Dendritic cell treated with granulocyte-macrophage colony-stimulating factor and Interleukin-4, amounts not matched to agents 40 ng/mL and 50 ng/mL, for 4 days (primary cell): ENCODE measurements at regions not wholly inside any gene's neighbourhood (a gene's known extent, or its start where the extent isn't known, plus 50 kb on each side); places are given as distances from the start of the nearest gene placed in this dataset.

Source experiments
- H3K27ac Mint-ChIP-seq: one replicate; pipeline ENCODE4 v1.8.0; 2022; ENCODE audit warnings: mild to moderate bottlenecking, mixed read lengths
- H3K27me3 Mint-ChIP-seq: one replicate; pipeline ENCODE4 v1.8.0; 2022; ENCODE audit warnings: mild to moderate bottlenecking, mixed read lengths
- H3K36me3 Mint-ChIP-seq: one replicate; pipeline ENCODE4 v1.8.0; 2022; ENCODE audit warnings: low read depth, mixed read lengths
- H3K4me1 Mint-ChIP-seq: one replicate; pipeline ENCODE4 v1.8.0; 2022; ENCODE audit warnings: low read depth, mixed read lengths
- H3K4me3 Mint-ChIP-seq: one replicate; pipeline ENCODE4 v1.8.0; 2022; ENCODE audit warnings: mild to moderate bottlenecking, moderate library complexity, mixed read lengths
- H3K9me3 Mint-ChIP-seq: one replicate; pipeline ENCODE4 v1.8.0; 2022; ENCODE audit warnings: mixed read lengths
- intact Hi-C: fragments of 100-400 bp; cut with micrococcal nuclease; formaldehyde crosslinking; loops from one replicate; pipeline ENCODE4 v1.15.0; 2022

DNA sequence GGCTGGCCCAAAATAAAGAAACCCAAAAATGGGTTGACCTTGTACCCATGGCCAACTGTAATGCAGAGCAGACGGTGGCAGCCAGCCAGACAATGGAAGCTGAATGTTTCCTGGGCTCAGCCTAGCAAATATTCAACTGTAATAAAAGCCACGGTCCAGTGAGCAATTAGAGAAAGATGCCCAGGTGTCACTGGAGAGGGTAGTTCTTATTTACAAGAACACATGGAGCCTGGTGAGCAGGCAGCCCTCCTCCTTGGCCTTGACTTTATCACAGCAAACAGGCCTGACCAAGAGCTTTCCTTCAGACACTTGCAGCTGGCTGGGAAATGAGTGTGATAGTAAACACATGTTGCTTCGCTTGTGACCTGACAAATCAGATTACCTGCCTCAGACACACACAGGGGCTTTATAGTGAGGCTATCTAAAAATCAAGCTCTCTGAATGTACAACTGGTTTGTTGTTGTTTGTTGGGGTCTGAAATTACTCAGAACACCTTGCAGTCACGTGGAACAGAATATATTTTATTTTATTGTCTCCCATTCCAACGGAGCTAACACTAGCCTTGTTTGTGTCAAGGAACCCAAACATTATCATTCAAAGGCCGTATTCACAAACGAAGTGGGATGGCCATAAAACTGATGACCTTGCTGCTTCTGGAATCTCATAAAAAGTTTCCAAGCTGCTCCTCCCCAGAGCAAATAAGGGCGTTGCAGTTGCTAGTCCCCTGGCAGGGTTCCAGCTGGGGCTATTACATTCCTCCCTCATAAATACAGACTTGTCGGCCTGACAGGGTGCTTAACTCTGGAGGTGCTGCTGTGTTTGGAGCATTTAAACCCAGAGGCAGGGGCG lies 161.1 kb downstream of the BBOX1 start:
- Mint-ChIP-seq H3K27ac (no peak overlapping the region), H3K4me1 (no peaks in the 10 kb centered on the region), H3K36me3 (no peaks in the 10 kb centered on the region), H3K9me3 (no peaks in the 10 kb centered on the region), H3K4me3 (no peak overlapping the region), H3K27me3 (peaks cover 1% of the 10 kb centered on the region)
- intact Hi-C loops = no loop called here

DNA sequence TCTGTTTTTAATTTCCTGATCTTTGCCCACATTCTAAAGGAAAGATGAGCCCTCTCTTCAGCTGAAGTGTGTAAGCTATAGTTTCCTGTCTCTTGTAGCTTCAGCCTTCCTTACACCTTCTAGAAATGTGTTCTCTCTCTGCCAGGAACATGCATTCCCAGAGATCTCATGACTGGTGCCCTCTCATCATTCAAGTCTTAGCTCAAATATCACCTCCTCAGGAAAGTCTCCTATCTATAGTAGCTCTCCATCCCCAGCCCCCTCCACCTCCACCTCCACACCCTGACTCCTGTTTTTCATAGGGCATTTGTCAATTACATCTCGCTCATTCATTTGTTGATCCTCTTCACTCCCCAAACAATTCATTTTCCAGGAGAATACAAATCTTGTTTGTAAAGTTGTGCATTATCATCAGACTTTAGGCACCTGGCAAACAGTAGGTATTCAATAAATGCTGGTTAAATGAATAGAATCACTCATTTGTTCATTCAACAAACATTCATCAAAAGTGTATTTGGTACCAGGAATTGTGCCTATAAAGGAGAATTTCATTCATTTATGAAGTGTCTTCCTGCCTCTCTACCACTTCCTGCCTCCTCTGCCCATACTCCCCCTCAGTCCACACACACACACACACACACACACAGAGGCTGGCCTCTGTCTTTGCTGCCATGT lies 160.3 kb downstream of the BBOX1 start:
- Mint-ChIP-seq H3K27me3 (peaks cover 1% of the 10 kb centered on the region), H3K4me1 (no peaks in the 10 kb centered on the region), H3K9me3 (no peaks in the 10 kb centered on the region), H3K4me3 (no peak overlapping the region), H3K27ac (no peak overlapping the region), H3K36me3 (no peaks in the 10 kb centered on the region)
- intact Hi-C loops = no loop called here

DNA sequence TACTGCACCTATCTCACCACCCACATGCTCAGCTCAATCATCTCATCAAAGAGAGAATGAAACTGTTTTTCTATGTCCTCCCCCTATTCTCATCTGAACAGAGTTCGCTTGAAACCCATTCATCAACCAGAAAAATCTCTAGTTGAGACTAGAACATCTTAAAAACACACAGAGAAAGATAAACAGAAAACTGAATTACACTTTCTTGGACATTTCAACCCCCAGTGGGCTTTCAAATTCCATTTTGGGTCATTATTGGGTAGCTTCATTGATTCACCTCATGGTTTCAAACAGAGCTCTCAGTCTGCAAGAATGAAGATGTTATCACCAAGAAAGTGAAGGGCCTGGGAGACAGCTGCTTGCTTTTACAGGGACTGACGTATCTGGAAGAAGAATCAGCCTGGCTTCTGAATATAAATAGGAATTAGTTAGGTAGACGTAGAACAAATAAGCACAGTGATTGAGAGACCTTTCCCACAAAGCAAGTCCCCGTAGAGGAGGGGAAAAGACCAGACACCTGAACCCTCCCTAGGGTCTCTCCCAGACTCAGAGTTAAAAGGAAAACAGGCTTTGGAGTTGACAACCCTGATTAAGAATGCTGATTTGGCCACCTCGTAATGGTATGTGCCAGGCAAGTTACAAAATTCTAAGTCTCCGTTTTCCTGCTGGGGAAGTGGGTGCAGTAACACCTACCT lies 155.7 kb downstream of the BBOX1 start:
- intact Hi-C loops = no loop called here
- H3K27ac Mint-ChIP-seq = no peak overlapping the region
- no peak overlapping the region for H3K4me3 Mint-ChIP-seq
- no peaks in the 10 kb centered on the region for H3K9me3 Mint-ChIP-seq
- no peaks in the 10 kb centered on the region for H3K4me1 Mint-ChIP-seq
- no peaks in the 10 kb centered on the region for H3K36me3 Mint-ChIP-seq
- peaks cover 4% of the 10 kb centered on the region for H3K27me3 Mint-ChIP-seq

DNA sequence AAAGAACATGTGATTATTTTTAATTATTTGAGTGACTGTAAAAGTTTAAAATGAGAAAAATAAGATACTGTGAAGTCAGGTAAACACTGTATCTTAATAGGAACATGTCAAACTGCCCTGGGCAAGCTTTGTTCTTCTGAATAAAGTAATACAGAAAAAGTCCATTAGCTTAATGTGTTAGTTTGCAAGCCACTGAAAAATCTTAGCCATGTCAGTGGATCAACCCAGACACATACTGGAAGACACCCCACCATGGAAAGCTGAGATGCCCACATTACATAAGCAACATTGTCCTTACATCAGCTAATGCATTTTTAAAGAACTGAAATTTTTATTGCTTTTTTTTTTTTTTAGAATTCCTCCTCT lies 155.2 kb downstream of the BBOX1 start:
- H3K27me3 Mint-ChIP-seq = peaks cover 3% of the 10 kb centered on the region
- no peaks in the 10 kb centered on the region for H3K9me3 Mint-ChIP-seq
- intact Hi-C loops = no loop called here
- H3K4me3 Mint-ChIP-seq = no peak overlapping the region
- H3K36me3 Mint-ChIP-seq = no peaks in the 10 kb centered on the region
- no peak overlapping the region for H3K27ac Mint-ChIP-seq
- H3K4me1 Mint-ChIP-seq = no peaks in the 10 kb centered on the region

DNA sequence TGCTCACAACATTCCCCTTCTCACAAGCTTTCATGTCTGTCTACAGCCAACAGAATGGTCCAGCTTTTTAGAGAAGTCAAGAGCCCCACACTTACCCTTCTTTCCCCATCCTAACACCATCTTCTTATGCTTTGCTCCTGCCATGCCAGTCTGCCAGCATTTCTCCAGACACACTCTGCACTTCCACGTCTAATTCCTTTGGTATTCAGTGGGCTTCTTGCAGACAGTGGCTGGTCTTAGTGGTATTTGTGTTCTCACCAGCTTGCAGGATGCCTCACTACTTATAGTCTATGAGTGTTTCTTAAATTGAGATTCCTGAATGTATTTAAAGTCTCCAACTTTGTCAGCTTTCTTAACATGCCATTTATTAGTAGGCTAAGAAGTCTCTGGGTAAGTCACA lies 154.4 kb downstream of the BBOX1 start:
- Mint-ChIP-seq H3K9me3 (no peaks in the 10 kb centered on the region), H3K4me3 (no peak overlapping the region), H3K27me3 (peaks cover 3% of the 10 kb centered on the region), H3K27ac (no peak overlapping the region), H3K36me3 (no peaks in the 10 kb centered on the region), H3K4me1 (no peaks in the 10 kb centered on the region)
- intact Hi-C loops = no loop called here

DNA sequence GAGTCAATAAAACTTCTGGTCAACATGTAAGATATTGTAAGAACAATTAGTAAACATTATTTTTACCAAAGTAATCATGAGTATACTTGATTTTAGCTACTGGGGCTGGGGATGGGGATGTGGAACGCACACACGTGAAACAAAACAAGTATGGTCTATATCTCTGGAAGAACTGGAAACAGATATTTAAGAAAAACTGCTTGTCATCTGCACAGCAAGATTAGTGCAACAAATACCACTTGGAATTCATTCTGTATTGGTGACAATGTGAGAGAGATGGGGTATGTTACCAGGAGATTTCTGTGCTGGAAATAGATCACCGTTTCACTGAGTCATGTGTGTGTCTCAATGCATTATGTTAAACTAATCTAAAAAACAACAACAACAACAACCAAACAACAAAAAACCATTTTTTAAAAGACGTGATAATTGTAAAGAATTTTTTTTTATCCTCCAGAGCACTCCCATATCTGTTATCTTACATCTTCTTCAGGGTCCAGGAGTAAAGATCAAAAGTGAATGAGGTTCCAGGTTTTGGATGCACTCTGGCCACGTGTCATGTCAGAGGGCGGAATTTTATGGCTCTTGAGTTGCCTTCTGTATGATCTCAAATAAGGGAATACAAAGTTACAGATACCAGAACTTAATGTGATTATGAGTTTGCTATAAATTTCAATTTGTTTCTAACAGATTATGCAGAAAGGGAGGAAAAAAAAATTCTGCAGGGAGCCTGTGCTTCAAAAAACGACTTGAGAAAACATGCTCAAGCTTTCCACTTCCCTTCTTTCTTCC lies 153.0 kb downstream of the BBOX1 start:
- Mint-ChIP-seq H3K36me3 (no peaks in the 10 kb centered on the region), H3K4me3 (no peak overlapping the region), H3K9me3 (no peaks in the 10 kb centered on the region), H3K27me3 (peaks cover 3% of the 10 kb centered on the region), H3K4me1 (no peaks in the 10 kb centered on the region), H3K27ac (no peak overlapping the region)
- intact Hi-C loops = no loop called here

DNA sequence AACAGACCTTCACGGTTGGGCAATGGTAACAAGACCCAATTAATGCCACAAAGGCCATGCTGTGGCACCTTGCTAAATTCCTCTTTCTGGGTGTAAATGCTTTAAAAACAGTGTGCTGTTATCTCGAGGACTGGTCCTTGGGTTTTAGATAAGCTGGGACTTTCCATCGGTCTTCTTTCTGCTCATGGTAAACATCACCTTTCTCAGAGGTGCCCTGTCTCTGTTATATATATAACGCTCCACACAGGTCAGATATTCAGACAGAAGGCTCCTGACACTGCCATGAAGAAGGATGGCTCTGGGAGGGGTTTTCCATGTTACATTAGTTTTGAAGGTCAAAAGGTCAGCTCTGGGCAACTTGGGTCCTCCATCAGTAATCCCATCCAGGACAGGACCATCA lies 151.6 kb downstream of the BBOX1 start:
- no peak overlapping the region for H3K27ac Mint-ChIP-seq
- no peaks in the 10 kb centered on the region for H3K36me3 Mint-ChIP-seq
- H3K4me3 Mint-ChIP-seq = no peak overlapping the region
- H3K9me3 Mint-ChIP-seq = no peaks in the 10 kb centered on the region
- H3K4me1 Mint-ChIP-seq = no peaks in the 10 kb centered on the region
- H3K27me3 Mint-ChIP-seq = peaks cover 8% of the 10 kb centered on the region
- intact Hi-C loops = no loop called here

DNA sequence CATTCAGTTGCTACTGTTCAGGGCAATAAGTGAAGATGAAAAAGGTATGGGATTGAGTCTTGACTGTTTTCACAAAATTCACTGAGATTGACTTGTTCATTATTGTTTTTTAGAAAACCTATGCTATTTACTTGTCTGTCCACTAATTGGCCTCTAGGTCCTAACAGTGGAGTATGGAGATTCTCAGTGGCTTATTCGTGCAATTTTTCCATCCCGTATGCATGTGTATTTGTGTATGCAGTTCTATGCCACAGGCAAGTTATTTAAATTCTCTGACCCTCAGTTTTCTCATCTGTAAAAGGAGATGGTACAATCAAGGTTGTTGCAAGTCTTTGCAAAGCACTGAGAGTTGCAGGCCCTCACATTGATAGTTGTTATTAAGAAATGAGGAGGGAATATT lies 151.0 kb downstream of the BBOX1 start:
- intact Hi-C loops = no loop called here
- H3K4me3 Mint-ChIP-seq = no peak overlapping the region
- H3K4me1 Mint-ChIP-seq = no peaks in the 10 kb centered on the region
- H3K9me3 Mint-ChIP-seq = no peaks in the 10 kb centered on the region
- no peak overlapping the region for H3K27ac Mint-ChIP-seq
- H3K36me3 Mint-ChIP-seq = no peaks in the 10 kb centered on the region
- peaks cover 8% of the 10 kb centered on the region for H3K27me3 Mint-ChIP-seq

DNA sequence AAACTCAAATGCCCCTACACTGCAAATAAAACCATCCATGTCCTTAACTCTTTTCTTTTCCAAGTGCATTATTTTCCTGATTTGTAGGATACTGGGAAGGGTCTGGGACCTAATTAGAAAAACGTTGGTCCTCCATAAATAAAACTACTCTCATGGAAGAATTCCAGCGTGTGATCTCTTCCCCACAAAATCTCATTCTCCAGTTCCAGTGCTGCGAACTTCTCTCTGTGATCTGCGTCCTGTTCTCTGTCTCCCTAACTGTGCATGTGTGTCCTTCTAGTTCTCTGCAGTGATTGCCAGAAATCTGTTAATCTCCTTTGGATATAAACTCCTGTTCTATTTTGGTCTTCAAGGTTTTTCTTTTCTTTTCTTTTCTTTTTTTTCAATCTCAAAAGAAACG lies 148.1 kb downstream of the BBOX1 start:
- intact Hi-C loops = no loop called here
- no peak overlapping the region for H3K27ac Mint-ChIP-seq
- no peaks in the 10 kb centered on the region for H3K36me3 Mint-ChIP-seq
- H3K4me1 Mint-ChIP-seq = no peaks in the 10 kb centered on the region
- no peaks in the 10 kb centered on the region for H3K9me3 Mint-ChIP-seq
- no peak overlapping the region for H3K4me3 Mint-ChIP-seq
- H3K27me3 Mint-ChIP-seq = peaks cover 5% of the 10 kb centered on the region

DNA sequence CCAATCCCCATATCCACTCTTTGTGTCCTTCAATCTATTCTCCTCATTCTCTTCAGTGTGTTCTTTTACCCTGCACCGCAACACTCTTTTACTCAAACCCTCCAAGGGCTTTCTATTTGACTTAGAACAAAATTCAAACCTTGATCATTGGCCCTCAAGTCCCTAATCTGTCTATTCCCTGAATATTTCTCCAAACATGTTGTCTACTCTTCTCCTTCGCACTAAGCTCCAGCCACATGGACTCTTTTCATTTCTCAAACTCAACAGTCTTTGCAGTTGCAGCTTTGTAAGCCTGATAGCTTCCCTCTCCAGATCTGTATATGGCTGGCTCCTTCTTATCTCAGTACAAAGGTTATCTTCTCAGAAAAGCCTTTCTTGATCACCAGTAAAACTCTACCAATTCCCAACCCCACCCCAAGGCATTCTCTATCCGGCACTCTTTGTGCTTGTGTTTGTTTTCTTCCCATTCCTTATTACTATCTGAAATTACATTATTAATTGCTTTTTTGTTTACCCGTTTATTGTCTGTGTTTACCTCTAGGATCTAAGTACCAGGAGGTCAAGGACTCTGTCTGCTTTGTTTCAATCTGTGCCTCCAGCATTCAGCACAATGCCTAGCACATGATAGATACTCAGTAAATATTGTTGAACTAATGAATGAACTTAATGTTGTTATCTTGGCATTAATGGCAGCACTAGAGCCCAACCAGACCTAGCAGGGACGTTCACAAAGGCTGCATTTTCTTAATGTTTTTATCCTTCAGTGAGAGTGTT lies 147.4 kb downstream of the BBOX1 start:
- H3K27me3 Mint-ChIP-seq = peaks cover 5% of the 10 kb centered on the region
- no peaks in the 10 kb centered on the region for H3K9me3 Mint-ChIP-seq
- intact Hi-C loops = no loop called here
- no peak overlapping the region for H3K27ac Mint-ChIP-seq
- no peaks in the 10 kb centered on the region for H3K36me3 Mint-ChIP-seq
- H3K4me3 Mint-ChIP-seq = no peak overlapping the region
- H3K4me1 Mint-ChIP-seq = no peaks in the 10 kb centered on the region

DNA sequence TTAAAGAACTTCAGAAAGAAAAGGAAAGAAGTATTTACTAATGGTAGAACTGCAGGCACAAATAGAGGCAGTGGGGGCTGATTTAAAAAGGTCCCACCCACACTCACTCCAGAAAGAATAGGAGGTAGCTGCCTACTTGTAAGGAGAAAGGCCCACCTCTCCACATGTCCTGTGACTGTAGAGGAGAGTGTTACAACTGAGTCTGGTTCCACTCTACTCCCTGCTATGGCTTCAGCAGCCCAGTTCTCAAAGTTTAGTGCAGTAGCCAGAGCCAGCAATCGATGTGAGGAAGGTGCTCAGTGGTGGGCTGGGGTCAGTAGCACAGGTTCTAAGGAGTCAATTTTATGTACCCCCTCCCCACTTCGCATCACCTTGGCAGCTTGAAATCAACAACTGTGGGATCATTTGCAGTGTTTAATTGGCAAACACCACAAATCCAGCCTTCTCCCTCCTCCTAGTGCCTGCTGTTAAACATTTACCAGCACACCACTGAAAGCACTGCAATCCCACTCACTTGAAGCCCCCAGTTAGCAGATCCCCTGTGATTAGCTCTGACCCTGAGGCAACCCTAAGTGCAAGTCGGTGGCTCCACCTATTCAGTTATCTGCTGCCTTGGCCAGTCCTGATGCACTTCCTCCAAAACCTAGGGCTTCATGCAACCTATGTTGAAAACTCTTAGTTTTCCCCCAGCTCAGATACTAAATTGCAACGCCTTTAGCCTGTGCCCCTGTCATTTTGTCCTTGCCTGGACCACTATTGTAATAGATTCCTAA lies 146.6 kb downstream of the BBOX1 start:
- no peak overlapping the region for H3K4me3 Mint-ChIP-seq
- no peaks in the 10 kb centered on the region for H3K9me3 Mint-ChIP-seq
- intact Hi-C loops = no loop called here
- H3K4me1 Mint-ChIP-seq = no peaks in the 10 kb centered on the region
- peaks cover 5% of the 10 kb centered on the region for H3K27me3 Mint-ChIP-seq
- H3K36me3 Mint-ChIP-seq = no peaks in the 10 kb centered on the region
- H3K27ac Mint-ChIP-seq = no peak overlapping the region

DNA sequence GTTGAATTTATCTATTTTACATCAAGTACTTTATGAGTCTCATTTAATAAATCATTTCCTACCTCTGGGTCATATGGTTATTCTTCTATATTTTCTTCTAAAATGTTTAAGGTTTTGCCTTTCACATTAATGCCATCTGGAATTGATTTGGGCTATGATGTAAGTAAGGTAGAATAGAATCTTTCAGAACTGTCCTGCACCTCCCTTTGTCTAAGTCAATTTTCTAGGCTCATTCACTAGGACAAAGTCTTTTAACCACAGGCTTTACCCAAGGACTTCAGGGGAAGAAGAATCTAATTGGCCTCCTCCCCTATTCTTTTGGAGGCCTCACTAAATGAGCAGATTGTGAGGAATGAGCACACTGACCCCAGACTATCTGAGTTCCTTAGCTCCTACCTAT lies 146.0 kb downstream of the BBOX1 start:
- no peaks in the 10 kb centered on the region for H3K4me1 Mint-ChIP-seq
- no peak overlapping the region for H3K27ac Mint-ChIP-seq
- intact Hi-C loops = no loop called here
- no peaks in the 10 kb centered on the region for H3K36me3 Mint-ChIP-seq
- H3K4me3 Mint-ChIP-seq = no peak overlapping the region
- H3K9me3 Mint-ChIP-seq = no peaks in the 10 kb centered on the region
- peaks cover 5% of the 10 kb centered on the region for H3K27me3 Mint-ChIP-seq
